AG10803 (cell line): ENCODE measurements at regions not wholly inside any gene's neighbourhood (a gene's known extent, or its start where the extent isn't known, plus 50 kb on each side); places are given as distances from the start of the nearest gene placed in this dataset.

Experiments used
- DNase-seq: peaks from one replicate; pipeline ENCODE4 v3.0.0; 2010; ENCODE audit warnings: low read depth
- H3K4me3 ChIP-seq: 2 replicates; pipeline ENCODE4 v1.5.1; 2011; ENCODE audit warnings: mild to moderate bottlenecking, low read length, control low read depth
- CTCF ChIP-seq: conservative IDR thresholded peaks from 2 replicates; pipeline ENCODE4 v1.5.1; 2011; ENCODE audit warnings: mild to moderate bottlenecking, low read length, control low read depth, inconsistent platforms

GRCh38 chr2:222100704-222101699, 197.8 kb downstream of the PAX3 start:
- no peak overlapping the region for H3K4me3 ChIP-seq
- DNase-seq: no peak
- TF ChIP-seq CTCF: no peak

GRCh38 chr2:222088561-222088960, 210.2 kb downstream of the PAX3 start:
- H3K4me3 ChIP-seq: no peak overlapping the region
- TF ChIP-seq CTCF: no peak
- no peak for DNase-seq

GRCh38 chr2:222087998-222088397, 210.8 kb downstream of the PAX3 start:
- TF ChIP-seq CTCF: no peak
- no peak for DNase-seq

DNA sequence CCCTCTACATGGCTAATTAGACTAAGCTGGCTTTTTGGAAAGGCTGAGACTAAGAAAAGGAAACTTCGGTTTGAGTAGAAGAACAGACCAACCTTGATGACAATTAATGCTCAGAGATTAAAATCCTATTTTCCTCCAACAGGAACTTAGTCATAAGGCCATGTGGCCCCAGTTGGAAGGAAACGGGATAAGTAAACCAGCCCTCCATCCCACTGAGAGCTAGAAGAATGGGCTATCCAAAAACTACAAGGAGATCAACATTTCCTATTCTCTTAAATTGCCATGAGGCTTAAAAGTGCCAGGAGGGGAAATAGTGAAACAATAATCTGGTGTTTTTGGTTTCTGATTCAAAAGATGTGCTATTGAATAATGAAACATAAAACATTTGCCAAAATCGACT, 216.6 kb downstream of the PAX3 start:
- no peak overlapping the region for H3K4me3 ChIP-seq
- TF ChIP-seq CTCF: no peak
- no peak for DNase-seq

More at GRCh38 chr2:222087998-222088397, 210.8 kb downstream of the PAX3 start:
- H3K4me3 ChIP-seq: no peak overlapping the region

DNA sequence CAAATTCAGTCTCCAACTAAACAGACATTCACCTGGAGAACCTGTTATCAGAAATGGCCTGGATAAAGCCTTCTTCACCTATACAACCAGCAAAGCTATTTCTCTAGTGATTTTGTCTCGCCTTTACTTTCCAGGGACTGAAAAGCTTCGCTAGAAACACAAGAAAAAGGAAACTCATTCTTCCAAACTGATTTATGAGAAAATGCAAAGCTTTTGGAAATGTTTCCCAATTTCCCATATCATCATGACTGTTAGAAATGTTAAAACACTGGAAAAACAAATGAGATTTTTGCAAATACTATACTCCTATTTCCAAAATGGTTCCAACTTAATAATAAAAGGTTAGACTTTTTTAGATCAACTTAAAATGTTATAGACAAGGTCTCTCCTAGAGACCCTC, 218.7 kb downstream of the PAX3 start:
- no peak overlapping the region for H3K4me3 ChIP-seq
- DNase-seq: no peak
- TF ChIP-seq CTCF: no peak

GRCh38 chr2:222076973-222077690, 221.7 kb downstream of the PAX3 start:
- no peak for DNase-seq
- no peak overlapping the region for H3K4me3 ChIP-seq
- no peak for TF ChIP-seq CTCF
